Muscle of arm (tissue), 1 donor: ENCODE measurements at regions not wholly inside any gene's neighbourhood (a gene's known extent, or its start where the extent isn't known, plus 50 kb on each side); places are given as distances from the start of the nearest gene placed in this dataset.
"Not testable (repeated sequence)": the region's sequence is repeated elsewhere in the genome, so short reads cannot be mapped to it uniquely, and the experiment has no call there.

Experiments used
- DNase-seq: peaks from one replicate; pipeline ENCODE4 v3.0.0-alpha.2; 2013

GRCh38 chr20:1754306-1754705 is 96.7 kb upstream of the SIRPG start:
- no peak for DNase-seq

GRCh38 chr20:1752045-1752444 is 94.5 kb upstream of the SIRPG start:
- DNase-seq, result no peak

- no peak for DNase-seq
Measured at GRCh38 chr20:1748777-1749176, 91.2 kb upstream of the SIRPG start.

GRCh38 chr20:1747953-1748577 is 90.5 kb upstream of the SIRPG start:
- no peak for DNase-seq

GRCh38 chr20:1742049-1742434 is 84.5 kb upstream of the SIRPG start:
- not testable (repeated sequence) for DNase-seq

- DNase-seq, result no peak
Measured at GRCh38 chr20:1741309-1742048, 83.9 kb upstream of the SIRPG start.

- DNase-seq, result no peak
Measured at GRCh38 chr20:1737134-1737533, 79.6 kb upstream of the SIRPG start.

GRCh38 chr20:1735417-1736089 is 78.0 kb upstream of the SIRPG start:
- no peak for DNase-seq

GRCh38 chr20:1734269-1734858 is 76.8 kb upstream of the SIRPG start:
- no peak for DNase-seq

- DNase-seq, result not testable (repeated sequence)
Measured at GRCh38 chr20:1731828-1732375, 74.3 kb upstream of the SIRPG start.

- not testable (repeated sequence) for DNase-seq
Measured at GRCh38 chr20:1730981-1731711, 73.6 kb upstream of the SIRPG start.

GRCh38 chr20:1727303-1727702 is 69.7 kb upstream of the SIRPG start:
- DNase-seq, result not testable (repeated sequence)

GRCh38 chr20:1724901-1725300 is 67.3 kb upstream of the SIRPG start:
- DNase-seq, result no peak

- DNase-seq, result no peak
Measured at GRCh38 chr20:1722513-1723050, 65.0 kb upstream of the SIRPG start.

GRCh38 chr20:1721687-1722512 is 64.3 kb upstream of the SIRPG start:
- no peak for DNase-seq

GRCh38 chr20:1720845-1721475 is 63.4 kb upstream of the SIRPG start:
- DNase-seq, result no peak

- no peak for DNase-seq
Measured at GRCh38 chr20:1720226-1720625, 62.6 kb upstream of the SIRPG start.

- DNase-seq, result peak; percentile 41
Measured at GRCh38 chr20:1718604-1719384, 61.2 kb upstream of the SIRPG start.
